KG1 (cell line): ENCODE measurements at regions not wholly inside any gene's neighbourhood (a gene's known extent, or its start where the extent isn't known, plus 50 kb on each side); places are given as distances from the start of the nearest gene placed in this dataset.
A peak's percentile ranks its signal among the peaks of the same experiment; 100 is the strongest.

ENCODE experiments used
- DNase-seq: peaks from one replicate; lab custom pipeline; 2025; lab: John Stamatoyannopoulos, UW

DNA sequence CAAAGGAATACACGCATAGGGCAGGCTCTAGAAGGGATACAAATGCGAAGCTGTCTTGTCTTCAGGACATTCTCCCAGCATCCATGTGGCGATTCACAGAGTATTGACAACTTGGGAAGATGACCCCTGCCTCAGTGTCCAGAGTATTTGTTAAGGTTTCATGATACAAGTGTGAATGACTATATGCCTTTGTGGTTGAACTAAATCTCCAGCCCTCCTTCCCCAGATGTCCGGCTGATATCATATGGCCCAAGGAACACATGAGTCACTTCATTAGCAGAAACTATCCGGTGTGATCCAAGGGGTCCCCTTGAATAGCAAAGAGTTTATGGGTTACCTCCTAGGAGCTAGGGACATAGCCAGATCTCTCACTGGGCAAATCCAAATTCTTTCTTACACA is 151.0 kb downstream of the INSIG2 start:
- DNase-seq = no peak

DNA sequence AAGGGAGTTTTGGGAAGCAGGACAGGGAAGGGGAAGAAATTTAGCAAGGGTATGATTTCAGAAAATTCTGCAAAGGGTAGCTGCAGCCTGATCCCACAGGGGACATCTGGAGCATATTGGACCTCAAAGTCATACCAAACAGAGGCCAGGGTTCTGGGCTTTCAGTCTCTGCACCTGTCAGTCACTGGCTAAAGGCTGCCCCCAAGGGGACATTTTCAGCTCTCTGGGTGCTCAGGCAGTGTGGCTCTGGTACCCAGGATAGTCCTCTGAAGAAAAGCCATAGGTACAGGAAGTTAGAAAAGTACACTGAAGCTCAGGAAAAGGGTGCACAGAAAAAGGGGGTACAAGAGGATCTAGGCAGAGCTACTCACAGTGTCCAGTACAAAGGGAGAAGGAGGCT is 149.2 kb downstream of the INSIG2 start:
- DNase-seq = no peak

DNA sequence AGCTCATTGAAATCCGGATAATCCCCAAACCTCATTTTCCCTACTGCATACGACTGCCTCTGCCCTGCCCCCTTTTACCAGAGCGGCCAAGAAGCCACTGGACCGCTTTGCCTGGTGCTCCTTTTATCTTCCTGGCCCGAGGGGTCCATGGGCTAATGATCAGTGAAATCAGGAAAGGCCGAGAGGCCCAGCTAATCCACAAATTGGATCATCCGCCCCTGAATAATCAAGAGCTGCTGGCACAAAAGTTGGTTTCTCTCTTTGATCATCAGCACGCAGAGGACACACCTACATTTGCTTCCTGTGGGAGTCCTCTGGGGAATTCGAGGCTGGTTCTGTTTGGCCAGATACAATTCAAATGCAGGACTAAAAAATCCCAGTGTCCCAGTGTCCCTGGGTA is 144.5 kb downstream of the INSIG2 start:
- no peak for DNase-seq

DNA sequence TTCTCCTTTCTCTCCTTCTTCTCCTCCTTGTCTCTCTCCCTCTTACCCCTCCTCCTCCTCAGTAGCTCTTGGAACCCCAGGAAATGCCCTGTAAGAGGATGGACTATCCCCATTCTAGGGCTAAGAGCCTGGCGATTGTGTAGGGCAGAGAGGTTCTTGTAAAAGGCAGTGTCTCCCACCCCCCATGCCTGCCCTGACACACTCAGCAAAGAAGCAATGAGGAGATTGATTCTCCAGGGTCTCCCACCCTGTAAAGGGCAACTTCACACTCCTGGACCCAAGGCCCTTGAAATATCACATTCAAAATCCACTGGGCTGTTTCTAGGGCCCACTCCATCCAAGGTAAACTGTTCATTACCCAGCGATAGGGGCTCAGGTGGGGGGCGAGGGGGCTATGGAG is 144.1 kb downstream of the INSIG2 start:
- DNase-seq = no peak

DNA sequence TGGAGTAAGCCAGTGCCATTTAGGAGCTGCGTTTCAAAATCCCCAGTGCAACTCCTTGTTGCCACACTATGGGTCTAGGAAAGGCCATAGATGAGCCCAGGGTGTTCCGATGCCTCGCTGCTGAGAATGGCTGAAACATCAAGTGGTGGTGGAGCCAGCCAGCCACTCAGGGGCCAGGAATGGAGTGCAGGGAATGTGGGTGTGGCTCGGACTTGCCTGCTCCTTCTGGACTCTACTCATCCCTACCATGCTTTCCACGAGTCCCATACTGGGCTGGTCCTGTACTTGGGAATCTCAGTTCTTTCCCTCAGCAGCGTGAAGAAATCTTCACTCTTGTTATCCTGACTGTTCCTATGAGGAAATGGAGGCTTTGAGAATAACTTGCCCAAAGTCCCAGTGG is 143.5 kb downstream of the INSIG2 start:
- no peak for DNase-seq

DNA sequence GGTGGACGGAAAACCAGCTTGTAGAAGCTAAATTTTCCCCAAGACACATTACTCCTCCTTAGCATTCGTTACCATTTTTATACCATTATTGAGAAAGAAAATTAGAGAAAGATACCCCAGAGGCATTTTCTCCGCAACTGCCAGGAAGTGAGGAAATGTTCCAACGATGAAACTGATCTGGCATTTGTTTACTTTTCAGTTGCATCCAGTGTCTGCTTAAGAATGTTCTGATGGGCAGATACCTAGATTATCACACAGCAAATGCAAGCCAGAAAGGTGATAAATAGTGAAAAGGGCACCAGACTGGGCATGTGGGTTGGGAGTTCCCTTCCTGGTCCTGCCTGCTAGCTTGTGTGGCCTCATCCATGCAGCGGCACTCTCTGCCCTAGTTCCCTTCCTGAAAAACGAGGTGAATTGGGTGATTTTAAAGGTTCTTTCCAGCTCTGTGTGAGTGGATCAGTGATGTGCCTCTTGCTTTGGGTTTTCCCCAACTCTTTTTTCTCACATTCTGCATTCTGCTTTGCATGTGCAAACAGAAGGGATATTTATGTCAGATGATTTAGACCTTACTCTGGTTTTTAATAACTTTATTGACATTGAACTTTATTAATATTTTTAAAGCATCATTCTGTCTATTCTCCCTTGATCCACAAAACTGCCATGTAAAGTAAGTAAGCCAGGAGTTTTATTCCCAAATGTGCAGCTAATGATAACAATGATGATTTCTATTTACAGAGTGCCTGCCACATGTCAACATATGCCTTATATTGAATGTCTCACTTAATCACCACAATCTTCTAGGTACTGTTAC is 139.6 kb downstream of the INSIG2 start:
- no peak for DNase-seq

DNA sequence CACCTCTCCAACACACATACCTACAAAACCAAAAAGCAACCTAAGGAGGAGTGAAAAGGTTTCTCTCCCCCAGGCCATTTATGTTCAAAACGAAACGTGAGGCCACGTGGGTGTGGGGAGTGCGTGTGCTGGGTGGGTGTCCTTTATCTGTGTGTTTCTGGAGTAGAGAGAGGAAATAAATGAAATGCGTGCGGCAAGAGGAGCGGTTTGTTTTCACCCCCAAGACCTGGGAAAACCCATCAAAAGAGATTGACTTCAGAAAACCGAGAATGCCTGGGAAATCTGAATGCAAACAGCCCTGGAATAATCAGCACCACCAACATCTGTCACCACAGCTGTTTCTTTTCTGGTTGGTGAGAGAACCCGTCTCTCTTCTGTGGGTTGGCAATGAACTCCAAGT is 137.4 kb downstream of the INSIG2 start:
- no peak for DNase-seq

DNA sequence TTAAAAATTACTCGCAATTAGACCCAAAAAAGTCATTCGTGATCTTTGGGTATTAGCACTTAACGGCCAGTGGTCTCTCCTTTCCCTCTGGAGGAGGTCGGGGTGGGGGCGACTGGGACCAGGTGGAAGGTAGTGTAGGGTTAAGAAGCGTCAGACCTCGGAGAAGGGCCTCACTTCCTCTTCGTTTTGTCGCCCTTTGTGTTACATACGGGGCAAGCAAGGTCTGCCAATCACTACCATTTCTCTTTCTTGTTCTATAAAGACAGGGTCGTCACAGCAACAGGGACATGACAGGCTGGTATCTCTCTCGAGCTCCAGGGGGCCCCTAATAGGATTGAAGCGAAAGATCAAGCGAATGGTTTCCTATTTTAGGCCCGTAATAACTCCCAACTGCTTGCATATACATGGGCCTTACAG is 136.6 kb downstream of the INSIG2 start:
- no peak for DNase-seq

DNA sequence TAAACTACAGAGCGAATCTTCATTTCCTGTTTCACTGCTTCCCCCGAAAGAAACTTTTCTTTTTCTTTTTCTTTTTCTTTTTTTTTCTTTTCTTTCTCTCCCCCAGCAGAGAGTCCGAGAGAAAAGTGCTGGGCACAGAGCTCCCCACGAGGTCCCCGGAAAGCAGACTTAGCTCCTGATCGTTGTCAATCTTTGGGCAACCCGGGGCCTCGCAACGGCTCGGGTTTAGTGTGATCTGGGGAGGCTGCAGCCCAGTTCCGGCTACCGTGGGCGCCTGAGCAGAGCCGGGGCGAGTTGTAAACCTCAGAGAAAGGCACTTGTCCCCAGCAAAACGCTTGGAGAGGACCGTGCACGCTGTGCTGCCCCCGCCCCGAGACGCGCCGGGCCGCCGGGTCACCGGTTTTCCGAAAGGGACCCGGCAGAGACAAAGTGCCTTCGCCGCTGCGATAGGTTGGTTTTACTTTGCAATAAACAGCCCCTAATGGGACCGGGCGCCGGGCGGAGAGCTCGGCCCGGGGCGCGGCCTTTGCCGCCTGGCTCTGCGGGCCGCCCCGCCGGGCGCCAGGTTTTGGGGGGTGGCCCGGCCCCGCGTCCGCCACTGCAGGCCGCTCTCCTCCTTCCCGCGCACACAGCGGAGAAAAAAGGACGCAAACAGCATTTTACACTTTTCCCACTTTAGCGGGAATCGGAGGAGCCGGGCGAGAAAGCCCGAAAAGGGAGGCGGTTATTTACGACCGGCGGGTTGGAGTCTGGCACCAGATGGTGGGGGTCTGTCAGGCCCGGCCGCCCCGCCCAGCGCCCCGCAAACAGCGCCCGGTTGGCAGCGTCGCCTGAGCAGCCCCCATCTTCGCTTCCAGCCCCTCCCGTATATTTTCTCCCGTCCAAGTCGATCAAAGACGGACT is 136.0 kb downstream of the INSIG2 start:
- DNase-seq = no peak

DNA sequence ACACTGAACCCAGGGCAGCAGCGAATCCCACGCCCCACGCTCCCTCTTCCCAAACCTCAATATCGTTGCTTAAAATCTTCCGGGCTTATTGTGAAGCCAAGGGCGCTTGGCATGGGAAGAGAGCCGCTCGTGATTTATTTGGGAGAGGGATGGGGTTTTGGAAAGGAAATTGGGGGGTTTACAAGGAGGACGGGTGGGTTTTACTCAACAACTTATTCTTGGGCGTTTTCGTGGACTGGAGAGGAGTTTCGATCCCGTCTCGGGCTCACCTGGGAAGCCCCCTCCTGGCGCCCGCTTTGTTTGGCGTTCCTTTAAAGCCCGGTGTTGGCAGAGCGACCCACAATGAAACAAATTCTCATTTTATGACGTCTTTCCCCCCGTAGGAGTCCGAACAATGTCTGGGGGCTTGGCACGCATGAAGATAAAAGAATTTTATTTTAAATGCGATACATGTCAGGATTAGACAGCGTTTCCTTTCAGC is 135.3 kb downstream of the INSIG2 start:
- DNase-seq = no peak

DNA sequence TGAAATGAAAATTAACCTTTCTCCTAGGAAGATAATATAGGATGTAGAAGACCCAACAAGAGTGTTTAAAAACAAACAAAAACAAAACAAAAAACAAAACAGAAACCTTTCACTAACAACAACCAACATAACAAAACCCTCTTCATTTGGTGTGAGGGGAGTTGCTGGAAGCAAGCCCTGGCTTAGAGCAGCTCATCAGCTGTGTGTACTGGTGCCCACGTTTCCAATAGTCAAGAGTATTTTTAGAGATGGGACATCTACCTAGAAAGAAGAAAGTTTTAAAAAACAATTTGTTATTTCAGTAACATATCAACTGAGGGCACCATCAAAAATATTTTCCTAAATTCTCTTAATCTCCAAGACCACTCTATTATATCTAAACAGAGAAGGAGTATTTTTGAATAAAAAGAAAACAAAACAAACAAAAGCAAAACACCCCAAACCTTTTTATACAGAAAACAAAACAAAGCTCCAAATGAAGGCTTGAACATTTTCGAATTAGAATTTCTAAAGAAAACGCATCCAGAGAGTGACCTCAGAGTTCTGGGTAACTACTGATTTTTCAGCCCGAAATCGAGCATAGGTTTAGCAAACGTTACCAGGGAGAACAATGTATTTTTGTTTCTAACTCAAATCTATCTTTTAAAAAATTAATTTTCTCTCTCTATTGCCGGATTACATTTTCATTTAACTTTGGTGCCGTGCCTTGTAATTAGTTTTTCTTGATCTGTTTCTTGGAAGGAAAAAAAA is 134.6 kb downstream of the INSIG2 start:
- DNase-seq = no peak

DNA sequence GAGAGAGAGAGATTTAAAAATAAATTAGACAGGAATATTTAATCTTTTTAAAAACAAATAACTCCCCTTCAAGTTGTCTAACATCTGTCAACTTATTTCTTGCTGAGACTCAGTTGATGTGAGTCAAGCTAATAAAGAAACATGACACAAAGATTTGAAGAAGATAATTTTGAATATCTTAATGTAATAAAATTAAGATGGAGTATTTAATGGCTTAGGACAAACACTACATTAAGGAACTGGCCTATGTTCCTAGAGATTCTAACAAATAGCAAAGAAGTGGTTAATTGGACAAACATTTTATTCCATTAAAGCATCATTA is 134.0 kb downstream of the INSIG2 start:
- DNase-seq = no peak

DNA sequence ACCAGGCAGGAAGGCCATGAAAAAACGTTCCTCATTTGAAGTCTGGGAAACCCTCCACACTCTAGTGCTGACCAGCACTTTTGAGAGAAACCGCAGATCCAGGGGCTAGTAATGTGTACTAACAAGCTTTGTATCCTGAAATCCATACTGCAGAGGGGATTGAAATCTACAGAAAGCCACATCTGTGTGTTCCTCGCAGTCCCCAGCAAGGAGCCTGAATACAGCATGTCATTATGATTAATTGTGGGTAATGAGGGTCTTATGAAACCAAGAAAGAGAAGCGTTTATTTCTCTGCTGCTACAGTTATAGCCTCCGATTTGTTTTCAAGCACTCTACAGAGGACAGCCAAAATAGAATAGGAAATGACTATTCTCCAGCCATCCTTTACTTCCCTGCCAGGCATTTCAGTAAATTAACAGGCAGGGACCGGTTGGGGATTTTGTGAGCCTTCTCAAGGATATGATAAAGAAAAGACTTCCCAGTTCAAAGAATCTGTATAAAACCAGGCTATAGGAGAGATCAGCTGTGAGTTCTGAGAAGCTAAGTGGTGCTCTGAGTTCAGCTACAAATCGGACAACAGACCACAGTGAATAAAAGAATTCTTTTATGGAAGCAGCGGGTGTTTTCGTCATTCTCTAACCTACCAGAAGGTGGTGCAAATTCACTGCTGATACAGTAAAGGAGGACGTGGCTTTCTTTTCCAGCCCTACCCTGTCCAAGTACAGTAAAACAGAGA is 133.4 kb downstream of the INSIG2 start:
- peak; percentile 17 for DNase-seq

DNA sequence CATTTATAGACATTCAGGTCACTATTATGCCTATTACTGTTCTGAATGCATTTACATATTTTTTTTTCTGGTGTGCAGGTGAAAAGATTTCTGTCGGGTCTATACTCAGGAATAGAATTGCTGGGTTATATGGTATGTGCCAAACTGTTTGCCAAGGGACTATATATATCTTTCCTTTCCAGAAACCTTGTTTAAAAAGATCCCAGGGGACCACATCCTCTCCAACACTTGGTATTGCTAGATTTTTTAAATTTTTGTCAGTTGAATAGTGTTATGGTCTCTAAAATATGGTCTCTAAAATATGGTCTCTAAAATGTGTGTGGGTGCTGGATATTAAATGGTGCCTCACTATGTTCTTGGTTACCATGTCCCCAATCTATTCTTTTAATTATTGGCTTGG is 131.3 kb downstream of the INSIG2 start:
- no peak for DNase-seq

DNA sequence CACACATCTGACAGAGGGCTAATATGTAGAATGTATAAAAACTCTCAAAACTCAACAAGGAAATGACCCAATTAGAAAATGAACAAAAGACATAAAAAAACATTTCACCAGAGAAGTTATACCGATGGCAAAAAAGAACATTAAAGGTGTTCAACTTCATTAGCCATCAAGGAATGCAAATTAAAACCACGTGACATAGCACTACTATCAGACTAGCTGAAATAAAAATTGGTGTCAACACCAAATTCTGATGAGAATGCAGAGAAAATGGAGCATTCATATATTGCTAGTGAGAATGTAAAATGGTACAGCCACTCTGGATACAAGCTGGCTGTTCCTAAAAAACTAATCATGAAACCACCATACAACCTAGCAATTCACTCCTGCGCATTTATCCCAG is 128.0 kb downstream of the INSIG2 start:
- no peak for DNase-seq

DNA sequence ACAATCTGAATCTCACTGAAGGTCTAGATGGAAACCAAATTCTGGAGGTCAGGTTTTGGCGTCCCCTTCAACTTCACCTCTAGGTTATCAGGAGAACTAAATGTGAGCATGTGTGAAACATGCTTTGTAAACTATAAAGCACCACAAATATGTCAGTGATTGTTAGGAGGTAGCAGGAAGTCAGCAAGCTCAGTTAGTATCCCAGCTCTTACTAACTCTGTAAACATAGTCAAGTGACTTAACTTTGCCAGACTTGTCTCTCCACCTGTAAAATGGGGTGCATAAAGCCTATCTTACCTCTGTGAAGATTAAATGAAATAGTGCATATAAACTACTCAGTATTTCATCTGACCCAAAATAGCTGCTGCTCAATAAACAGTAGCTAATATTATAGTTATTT is 121.5 kb downstream of the INSIG2 start:
- no peak for DNase-seq

DNA sequence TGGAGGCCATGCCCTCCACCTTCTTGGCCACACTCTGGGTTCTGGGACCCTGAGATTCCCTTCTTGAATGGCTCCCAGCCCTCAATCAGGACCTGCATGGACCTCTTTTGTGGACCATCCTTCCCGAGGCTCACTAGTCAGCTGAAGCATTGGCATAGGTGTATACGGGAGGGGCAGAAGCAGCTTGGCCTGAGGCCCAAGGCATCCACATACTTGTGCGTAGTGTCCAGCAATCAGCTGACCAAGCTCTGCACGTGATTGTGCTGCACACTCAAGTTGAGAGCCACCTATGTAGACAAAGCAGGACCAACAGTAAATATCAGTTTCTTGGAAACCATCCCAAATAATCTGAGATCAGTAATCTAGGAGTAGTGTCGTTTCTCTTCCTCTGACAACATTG is 119.6 kb downstream of the INSIG2 start:
- no peak for DNase-seq

DNA sequence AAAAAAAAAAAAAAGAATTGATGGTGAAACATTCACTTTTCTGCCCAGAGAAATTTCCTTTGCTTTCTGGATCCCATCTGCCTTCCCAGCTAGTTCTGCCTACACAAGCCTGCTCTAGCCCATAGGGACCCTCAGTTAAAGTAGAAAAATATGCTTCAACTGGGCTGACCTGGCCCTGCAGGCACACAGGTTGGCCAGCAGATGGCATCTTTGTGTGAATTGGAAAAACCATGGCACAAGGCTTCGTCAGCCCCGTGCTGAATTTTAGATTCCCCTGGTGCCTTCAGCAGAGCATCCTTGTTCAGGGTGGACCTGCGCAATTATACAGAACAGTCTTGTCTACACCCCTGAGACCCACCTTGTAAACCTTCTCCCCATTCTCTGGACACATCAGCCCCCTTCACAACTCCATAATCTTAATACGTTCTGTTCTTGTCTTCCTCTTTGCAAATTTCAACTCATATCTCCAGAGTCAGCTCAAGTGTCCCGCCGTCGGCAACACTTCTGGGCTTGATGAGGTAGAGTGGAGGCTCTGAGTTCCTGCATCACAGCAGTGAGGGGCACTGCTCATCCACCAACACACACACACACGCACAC is 114.5 kb downstream of the INSIG2 start:
- no peak for DNase-seq

DNA sequence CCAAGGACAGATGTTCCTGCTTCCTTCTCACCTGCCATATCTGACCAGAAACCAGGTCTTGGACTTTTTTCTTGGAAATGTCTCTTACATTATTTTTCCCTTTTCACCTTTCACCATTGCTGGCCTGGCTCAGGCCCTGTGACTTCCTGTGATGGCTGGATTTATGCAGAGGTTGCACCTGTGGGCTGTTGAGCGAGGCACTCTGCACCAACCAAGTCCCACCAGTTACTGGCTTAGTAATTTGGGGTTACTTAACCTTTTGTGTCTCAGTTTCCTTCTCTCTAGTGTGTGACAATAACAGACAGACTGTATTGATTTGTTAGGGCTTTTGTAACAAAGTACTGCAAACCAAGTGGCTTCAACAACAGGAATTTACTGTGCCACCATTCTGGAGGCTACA is 110.0 kb downstream of the INSIG2 start:
- DNase-seq = no peak

DNA sequence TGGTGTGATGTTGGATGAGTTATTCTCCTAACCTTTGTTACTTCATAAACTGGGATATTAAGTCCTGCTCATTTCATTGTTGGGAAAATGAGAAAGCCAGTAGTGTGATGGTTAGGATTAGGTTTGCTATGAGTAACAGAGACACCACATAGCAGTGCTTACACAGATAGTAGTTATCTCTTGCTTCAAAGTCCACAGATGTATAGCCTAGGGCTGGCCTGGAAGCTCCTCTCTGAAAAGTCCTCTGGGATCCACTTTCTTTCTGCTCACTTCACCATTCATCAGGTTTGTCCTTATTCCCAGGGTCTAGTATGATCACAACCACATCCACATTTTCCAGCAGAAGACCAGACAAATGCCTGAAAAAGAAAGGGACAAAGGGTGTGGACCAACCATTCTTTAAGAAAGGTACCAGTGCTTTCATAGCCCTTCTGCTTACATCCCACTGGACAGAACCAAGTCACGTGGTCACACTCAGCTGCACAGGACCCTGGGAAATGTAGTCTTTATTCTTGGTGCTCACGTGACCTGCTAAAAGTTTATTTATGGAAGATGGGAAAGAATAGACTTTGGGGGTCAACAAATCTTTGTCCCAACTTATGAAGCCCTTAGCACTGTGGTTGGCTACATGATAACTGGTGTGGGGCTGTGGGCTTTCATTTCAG is 108.9 kb downstream of the INSIG2 start:
- no peak for DNase-seq

DNA sequence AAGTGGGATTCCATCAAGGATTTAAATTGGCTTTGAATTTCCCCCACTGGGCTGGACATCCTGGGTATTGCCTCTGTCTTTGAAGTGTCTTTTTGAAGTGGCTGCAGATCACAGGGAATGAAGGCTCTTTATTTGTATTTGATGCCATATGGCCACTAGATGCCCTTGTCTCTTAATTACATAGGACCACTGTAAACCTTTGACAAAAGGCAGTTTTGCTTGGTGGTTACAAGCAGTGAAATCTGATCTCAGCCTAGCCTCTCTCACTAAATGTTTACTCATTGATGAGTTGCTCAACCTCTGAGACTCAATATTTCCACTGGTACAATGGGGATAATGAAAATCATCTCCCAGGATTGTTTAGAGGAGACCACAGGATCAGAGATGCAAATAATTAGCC is 102.2 kb downstream of the INSIG2 start:
- DNase-seq = no peak
